ENCODE measurements at regions not wholly inside any gene's neighbourhood (a gene's known extent, or its start where the extent isn't known, plus 50 kb on each side); places are given as distances from the start of the nearest gene placed in this dataset.

DNA sequence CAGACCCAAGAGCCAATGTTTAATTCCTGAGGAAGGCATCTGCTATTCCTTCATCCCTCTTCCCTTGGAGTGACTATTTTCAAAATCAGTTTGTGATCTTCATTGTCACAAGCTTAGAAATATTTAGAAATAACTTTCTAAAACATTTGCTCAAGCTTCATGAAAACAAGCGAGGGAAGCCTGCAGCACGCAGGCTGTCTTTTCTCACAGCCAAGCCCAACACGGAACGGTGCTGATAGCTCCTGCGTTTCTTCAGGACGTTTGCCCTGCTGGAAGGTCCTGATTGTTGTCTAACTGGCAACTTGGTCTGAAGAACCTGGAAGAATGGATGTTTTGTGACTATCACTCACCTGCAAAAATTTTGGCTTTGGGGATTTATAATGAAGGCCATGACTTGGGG is 152.5 kb downstream of the FGF9 start:
- DNase-seq, result no peak

DNA sequence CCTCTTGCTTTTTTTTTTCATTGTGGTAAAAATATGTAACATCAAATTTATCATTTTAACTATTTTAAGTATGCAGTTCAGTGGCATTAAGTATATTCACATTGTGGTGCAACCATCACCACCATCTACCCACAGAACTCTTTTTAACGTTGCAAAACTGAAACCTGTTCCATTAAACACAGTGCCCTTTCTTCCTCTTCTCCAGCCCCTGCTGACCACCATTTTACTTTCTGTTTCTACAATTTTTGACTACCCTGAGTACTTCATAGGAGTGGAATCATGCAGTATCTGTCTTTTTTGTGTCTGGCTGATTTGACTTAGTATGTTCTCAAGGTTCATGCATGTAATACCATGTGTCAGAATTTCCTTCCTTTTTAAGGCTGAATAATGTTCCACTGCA is 153.1 kb downstream of the FGF9 start:
- no peak for DNase-seq

DNA sequence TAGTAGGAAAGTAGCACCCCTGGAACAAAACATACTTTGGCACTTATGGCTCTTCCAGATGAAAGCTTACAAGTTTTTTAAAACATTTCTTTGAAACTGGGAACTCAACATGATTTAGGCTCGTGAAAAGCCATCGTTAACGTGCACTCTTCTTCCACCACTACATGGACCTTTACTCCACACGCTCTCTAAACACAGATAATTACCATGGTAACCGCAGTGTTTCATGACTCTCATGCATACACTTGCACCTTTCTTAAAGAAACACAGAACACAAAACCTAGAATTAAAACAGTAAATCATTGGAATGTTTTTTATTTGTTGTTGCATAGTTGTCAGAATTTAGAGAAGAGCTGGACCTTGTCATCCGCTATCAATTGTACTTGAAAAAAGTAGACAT is 154.3 kb downstream of the FGF9 start:
- DNase-seq, result no peak

DNA sequence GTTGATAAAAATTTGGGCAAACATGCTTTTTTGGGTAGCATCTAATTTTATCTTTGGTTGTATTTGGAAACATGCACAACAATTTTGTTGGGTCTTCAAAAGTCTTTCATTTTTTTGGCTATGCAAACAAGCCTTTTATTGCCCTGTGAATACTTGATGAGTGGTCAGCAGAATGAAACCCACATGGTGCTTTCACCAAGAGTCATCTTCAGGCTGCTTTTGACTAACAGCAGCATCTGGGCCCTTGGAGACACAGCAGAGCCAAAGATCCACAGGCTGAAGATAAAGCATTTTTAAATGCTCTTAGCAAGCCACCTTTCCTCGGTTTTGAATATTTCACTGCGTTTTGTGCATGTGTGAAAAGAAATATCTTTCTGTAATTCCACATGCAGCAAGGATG is 154.9 kb downstream of the FGF9 start:
- DNase-seq, result no peak

DNA sequence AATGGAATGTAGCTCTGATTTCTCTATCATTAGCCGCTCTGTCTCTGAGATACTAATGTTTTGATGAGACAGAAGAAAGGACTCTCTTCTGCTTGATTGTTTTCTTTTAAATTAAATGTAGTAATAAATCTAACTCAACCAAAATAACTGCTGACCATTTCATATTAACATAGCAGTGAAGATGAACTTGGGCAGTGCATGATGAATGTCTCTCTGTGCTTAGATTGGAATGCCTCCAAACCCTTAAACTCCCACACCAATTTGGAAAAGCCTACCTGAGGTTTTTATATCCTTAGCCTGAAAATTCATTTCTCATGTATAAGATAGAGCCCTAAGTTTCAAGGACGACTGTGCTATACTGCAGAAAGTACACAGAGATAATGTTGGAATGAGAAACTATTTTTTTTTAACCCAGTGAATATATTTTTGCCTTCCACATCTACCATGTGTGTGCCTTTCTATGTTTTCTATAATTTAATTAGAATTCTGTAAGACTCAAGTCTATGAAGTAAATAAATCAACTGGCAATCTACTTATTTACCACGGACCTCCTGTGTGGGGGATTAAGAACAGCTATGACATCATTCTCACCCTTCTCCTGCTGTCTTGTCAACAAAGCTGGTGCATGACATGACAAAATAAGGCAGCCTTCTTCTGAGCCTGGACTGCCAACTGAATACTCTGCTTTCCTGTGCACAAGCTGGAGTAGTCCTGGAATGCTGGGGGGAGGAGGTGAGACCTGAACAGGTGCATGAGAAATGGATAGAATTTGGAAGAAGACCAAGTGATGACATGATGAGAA is 155.5 kb downstream of the FGF9 start:
- DNase-seq, result no peak

DNA sequence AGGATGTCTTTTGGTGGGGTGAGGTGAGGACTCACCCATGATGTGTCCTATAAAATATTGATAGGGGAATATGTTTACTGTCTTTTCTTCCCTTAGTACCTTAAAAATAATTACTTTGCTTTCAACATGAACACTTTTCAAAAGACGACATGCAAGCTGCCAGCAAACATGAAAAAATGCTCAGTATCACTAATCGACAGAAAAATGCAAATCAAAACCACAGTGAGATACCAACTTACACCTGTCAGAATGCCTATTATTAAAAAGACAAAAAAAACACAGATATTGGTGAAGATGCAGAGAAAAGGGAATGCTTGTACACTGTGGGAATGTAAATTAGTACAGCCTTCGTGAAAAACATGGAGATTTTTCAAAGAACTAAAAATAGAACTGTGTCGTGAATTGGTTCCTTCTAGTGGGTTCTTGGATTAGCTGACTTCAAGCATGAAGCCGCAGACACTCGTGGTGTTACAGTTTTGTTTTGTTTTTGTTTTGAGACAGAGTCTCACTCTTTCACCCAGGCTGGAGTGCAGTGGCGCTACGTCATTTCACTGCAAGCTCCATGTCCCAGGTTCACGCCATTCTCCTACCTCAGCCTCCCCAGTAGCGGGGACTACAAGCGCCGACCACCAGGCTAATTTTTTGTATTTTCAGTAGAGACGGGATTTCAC is 160.9 kb downstream of the FGF9 start:
- no peak for DNase-seq

DNA sequence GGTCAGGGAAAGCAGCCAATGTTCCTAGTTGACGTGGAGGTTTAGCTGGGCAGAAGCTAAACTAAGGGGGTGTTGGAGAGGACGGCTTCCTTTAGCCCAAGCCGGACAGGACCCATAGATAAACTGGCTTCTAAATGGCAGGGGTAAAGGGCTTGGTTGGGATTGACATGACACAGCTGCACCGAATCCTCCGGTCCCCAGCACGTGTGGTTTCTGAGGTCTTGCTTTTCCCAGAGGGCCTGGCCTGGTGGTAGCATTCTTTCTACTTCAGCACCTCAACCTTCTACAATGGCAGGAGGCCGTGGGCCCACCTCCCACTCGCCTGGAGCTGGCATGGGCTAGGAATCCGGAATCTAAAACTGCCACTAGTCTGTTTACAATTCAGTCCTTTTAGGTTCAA is 163.0 kb downstream of the FGF9 start:
- DNase-seq, result no peak

DNA sequence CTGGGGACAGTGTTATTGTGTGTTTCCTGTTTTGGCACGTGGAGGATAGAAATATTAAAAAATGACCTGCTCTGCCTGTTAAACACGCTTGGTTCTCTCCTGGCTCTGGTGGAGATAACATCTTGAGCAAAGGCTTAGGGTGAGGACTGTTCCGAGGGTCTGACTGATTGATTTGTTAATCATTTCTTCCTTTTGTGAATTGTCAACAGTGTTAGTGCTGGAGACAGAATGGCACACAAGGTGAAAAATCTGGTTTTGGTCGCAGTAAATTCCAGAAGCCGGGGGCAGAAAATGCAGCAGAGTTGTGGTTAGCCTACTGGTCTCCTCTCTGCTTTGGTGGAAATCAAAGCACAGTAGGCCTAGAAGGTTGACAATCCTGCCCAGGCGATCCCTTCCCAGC is 163.6 kb downstream of the FGF9 start:
- no peak for DNase-seq

DNA sequence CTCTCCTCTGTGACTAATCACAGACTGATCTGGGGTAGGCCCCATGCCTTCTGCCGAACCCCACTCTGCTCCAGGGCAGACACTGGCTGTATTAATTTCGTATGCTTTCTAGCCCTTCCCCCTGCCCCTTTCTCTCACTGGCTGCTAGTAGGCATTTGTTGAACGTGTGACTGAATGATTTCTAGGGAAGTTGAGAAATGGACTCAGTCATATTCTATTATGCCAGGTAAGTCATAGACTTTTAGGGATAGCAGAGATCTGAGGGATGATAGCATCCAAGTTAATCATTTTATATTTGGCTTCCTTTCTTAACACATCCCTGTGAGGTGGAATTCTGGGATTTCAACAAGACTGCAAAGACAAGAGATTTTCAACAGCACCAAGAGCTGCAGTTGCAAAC is 166.4 kb downstream of the FGF9 start:
- DNase-seq, result no peak

DNA sequence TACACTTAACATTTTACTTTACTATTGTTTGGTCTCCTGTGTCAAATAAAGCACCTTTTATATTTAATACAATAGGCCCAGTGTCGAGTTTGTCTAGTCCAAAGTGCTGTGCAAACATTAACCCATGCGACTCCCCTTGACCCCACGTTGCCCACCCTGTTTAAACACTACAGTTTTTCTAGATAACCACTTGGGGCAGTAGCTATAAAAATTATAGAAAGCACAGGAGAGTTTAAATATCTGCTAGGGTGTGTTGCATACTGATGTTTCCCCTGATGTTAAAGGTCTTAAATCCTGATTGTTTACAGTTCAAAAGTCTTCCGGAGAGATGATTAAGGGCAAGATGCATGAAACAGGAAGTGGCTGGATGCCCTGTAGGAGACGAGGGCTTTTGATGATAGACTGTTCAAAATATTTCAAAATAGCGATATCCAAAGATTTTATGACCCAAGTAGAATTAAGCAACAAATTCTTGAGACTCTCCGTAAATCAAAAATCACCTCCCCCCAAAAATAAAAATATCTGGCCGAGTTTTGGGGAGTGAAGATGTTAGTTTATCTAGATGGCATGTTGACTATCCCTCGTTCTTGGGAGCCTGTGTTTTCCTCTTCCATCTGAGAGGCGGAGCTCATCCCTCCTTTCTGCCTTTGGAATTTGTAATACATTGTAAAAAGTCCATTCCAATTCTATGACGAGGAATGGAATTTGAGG is 167.1 kb downstream of the FGF9 start:
- DNase-seq, result no peak

DNA sequence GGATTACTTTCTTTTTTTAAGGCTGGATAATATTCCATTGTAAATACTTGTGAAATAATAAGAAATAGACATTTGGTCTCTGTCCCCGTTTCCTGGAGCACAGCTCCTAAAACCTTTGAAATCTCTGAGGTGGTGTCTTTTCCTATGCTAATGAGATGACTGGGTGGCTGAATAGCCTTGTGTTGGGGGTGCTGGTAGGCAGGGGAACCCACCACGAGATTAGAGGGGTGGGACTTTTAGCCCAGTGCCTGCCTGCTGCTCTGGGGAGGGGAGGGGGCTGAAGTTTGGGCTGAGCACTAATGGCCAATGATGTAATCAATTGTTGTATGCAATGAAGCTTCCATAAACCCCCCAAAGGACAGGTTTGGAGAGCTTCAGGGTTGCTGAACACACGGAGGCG is 175.7 kb downstream of the FGF9 start:
- no peak for DNase-seq

DNA sequence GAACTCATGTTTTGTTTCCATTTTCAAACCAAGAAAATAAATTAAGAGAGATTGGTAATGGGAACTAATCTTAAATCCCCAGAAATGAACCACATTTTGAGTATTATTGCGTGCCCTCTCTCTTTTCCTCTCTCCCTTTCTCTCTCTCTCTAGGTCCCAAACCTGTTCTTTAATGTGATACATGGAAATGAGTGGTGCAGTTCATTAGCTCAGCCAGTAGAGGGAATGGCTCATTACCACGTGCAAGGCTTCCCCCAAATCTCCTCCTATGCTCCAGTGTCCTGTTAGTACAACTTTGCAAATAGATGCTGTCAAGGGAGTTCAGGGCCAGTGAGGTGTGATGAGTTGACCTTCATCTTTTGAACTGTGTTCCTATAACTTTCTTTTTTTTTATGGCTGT is 178.4 kb downstream of the FGF9 start:
- no peak for DNase-seq

DNA sequence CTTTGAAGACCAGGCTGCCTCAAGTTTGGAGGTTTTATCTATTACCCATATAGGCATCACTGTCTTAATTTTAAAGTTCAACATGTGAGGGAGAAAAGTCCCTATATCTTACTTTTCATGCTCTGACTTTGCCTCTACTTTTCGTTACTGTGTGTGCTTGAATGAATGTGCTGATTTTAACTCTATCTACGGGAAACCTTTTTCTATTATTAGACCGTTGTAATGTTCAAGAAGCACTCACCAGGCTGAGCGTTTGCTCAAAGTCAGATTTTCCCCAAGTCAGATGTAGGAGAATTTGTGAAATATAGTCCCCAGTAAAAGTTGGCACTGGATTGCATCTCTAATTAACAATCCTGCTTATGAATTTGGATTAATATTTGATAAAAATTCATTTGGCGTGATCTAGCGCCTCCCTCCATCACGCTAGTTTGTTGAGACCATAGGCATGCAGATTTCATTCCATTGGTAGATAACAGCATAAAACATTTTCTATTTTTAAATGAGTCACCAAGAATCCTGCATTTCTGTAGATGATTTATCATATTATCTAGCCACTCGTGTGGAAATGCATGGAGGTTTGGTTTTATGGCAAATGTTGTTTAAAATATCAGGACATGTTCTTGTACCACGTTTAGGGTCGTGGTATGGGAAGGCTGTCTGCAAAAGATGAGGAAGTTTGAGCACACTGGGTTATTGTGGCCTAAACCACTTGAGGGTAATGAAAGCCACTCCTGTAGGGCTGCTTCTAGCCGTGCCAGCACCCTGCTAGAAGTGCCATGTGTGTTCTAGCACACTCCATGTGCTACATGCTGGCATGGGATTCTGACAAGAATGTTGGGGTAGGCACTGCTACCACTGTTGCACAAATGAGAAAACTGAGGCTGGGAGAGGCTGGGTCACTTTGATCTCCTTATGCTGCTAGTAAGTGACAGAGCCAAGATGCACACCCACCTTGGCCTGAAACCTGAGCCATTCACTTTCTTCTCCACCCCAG is 179.4 kb downstream of the FGF9 start:
- no peak for DNase-seq

DNA sequence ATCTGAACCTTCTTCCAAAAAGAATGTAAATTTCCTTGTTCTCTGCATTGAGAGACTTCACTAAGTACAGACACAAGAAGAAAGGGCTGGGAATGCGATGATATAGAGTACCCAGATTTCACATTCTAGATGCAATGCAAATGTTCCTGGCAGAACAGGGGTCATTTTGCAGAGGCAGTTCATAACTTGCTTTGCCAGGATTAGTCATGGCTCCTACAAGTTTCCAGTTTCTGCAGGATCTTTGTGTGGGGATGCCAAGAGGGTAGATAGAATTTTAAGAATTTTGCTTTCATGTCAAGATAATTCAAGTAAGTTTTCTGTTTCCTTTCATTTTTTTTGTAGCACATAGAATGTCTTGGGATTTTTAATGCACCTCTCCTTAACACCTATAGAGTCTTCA is 181.2 kb downstream of the FGF9 start:
- DNase-seq, result no peak

DNA sequence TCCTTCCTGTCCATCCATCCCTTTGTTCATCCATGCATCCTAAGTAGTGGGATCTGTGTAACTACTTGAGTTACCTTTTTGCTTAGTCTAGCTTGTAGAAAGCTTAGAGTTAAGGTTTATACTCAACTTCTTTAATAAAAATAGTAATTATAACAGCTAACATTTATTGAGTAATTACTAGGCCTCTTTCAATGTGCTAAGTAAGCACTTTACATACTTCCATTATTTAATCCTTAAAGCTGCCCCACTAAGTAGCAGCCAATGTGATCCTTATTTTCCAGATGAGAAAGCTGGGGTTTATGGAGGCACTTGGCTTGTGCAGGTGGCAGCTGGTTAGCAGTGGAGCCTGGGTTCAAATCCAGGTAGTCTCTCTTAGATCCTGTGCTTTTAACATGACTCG is 182.9 kb downstream of the FGF9 start:
- no peak for DNase-seq

DNA sequence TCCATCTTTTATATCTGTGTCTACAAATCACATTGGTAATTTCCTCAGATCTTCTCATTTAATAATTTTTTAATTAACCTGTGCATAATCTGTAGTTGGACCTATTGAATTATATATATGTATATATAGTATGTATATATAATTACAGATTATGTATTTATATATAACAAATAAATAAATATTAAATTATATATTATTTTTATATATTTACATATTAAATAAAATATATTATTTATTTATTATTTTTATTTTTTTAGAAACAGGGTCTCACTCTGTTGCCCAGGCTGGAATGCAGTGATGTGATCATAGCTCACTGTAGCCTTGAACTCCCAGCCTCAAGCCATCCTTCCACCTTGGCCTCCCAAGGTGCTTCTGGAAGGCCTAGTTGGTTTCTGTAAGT is 197.9 kb downstream of the FGF9 start:
- no peak for DNase-seq

DNA sequence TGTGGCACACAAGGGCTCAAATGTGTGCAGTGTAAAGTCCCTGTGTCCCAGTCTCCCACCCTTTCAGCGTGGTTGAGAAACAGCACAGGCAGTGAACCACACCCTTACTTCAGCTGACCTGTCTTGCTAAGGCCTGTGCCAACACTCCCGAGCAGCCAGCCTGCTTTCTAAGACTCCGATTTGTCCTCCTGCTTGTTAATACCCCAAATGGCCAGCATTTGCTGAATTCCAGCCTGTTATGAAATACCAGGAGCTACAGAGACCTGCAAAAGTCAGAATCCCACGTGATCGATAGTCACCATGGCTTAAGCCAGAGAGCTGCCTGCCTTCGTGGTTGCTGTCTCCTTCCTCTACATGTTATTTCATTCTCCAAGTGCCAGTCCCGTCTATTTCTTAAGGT is 200.5 kb downstream of the FGF9 start:
- DNase-seq, result no peak

DNA sequence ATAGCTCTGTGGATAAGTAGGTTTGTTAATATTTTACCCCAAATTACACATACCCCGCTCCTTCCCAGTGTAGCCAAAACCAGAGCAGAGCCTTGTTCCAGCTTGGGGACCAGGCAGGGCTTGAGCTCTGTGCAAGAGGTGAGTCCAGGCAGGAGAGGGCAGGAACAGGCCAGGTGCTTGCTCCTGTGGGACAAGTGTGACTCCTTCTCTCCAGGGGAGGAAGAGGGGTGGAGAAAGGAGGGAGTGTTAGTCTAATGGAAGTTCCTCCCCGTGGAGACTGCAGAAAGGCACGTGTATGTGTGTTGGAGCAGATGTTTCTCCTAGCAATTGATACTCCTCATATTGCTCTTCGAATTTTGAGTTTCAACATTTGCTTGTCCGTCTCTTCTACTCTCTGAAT is 201.0 kb downstream of the FGF9 start:
- no peak for DNase-seq

DNA sequence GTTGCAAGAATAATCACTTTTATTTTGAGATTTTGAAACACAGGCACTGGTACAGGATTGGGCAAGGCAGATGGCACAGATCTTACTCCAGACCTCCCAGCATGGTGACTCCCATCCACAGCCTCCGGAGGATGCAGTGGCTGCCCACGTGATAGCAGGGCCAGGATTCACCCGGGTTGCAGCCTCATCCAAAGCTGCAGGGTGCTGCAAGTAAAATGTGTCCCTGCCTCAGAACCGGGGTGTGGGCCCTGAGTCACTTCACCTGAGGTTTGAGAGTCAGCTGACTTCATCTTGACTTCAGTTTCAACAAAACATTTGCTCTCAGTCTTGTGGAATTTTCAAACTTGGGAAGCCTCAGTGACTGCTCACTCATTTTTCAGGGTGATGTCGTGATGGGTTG is 201.9 kb downstream of the FGF9 start:
- DNase-seq, result no peak

DNA sequence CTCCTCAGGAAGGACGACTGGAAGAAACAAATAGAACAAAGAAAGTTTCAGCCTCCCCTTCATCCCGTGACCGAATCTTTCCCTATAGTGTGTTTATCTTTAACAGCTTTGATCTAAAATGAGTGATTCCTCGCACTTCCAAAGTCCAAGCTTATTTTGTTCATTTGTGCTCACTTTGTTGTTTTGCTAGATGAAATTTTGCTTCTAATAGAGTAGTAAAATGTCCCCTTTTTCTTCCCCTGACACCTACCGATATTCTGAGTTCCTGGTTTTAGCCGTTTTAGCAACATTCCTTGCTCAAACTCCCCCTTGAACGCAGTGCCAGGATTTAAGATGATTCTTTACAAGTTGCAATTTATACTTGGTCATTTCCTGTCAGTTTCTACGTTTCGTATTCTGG is 204.2 kb downstream of the FGF9 start:
- DNase-seq, result no peak

DNA sequence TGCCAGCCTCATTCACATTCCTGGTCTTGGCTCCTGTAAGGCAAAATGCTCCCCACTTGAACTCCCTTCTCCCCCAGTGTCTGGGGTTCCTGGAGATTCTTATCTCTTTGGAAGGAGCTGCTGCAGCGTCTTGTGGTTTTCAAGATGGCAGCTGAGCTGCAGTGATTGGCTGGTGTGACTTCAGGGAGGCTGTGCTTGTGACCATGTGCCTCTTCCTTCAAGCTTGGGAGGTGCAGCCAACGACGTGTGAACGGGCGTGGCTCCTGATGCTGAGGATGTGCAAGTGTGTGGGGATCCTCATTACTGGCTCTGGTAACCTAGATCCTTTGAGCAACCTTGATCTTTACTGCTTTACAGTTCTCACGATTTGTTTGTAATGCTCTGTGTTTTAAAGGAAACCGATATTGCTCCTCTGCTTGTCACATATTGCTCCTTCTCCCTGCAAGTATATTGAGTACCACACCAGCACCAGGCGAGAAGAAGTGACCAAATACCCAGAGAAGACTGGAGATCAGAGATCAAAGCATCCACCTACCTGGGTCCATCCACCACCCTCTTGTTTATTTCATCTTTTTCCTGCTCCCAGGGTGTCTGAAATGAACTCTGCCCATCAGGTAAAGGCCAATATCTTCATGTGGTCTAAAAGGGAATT is 208.5 kb downstream of the FGF9 start:
- no peak for DNase-seq

DNA sequence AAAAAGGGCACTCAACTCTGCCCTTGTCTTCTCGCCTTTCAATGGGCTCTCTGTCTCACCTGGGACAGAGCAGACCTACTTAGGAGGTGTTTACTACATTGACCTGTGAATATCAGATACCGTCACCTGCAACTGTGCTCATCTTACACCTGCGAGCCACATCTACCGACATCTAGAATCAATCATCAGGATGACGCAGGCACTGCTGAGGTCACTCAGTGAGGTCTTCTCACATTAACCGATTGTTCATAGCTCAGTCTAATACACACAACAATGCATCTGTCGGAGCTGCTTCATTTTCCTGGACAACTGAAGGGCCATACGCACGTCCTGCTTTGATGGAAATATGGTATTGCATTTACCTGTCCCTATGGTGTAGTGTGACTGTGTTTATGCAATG is 211.9 kb downstream of the FGF9 start:
- DNase-seq, result no peak

Measured in left hindlimb (tissue), 1 donor.